ENCODE measurements at regions not wholly inside any gene's neighbourhood (a gene's known extent, or its start where the extent isn't known, plus 50 kb on each side); places are given as distances from the start of the nearest gene placed in this dataset.
A peak's percentile ranks its signal among the peaks of the same experiment; 100 is the strongest.

DNA sequence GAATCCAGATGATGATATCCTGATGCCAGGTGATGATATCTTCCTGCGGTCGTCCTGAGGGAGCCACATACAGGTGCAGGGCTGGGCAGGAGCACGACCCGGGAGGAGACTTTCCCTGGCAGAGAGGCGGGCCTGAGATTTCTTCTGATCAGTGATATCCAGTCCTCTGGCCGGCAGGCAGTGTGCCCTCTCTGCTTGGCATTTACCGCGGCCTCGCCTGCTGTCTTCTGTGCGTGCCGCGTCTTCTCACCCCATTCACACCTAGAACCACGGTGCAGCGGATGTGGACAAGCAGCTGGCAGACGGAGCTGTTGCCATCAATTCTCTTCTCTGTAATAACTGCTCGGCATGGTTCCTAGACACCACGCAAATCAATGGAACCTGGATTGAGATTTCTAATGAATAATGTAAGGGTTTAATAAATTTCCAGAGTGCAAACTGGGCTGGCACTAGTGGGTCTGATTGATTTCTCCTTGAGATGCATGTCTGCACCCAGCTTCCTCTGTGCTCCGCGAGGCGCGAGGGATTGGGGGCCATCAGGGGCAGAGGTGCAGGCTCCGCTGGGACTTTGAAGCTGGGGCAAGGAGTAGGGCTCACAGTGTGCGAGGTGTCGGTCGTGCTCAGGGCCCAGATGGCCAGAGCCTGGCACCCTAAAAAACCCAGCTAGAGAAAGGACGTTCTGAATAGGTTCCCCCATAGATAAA lies 208.9 kb upstream of the HDAC4 start:
- no peak for DNase-seq

DNA sequence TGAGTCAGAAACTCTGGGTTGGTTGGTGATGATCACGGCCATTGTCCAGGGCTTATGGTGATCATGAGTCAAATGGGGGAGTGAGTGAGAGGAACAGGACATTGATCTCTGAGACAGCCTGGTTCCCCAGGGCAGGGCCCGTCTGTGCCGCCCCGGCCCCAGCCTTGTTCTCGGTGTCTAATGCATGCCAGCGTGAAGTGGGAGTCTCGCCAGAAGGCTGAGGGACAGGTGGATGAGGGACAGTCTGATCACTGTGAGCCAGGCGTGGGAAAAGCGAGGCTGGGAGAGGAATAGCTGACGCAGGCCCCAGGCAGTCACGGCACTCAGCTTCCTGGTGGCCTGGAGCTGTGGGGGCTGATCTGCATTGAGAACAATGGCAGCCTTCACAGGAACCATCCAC lies 208.3 kb upstream of the HDAC4 start:
- no peak for DNase-seq

GRCh38 chr2:239608723-239609122 lies 207.9 kb upstream of the HDAC4 start:
- no peak for DNase-seq

- peak in 1 of 2 donors; percentile 37 for DNase-seq
Measured at GRCh38 chr2:239608260-239608659, 207.4 kb upstream of the HDAC4 start.

DNA sequence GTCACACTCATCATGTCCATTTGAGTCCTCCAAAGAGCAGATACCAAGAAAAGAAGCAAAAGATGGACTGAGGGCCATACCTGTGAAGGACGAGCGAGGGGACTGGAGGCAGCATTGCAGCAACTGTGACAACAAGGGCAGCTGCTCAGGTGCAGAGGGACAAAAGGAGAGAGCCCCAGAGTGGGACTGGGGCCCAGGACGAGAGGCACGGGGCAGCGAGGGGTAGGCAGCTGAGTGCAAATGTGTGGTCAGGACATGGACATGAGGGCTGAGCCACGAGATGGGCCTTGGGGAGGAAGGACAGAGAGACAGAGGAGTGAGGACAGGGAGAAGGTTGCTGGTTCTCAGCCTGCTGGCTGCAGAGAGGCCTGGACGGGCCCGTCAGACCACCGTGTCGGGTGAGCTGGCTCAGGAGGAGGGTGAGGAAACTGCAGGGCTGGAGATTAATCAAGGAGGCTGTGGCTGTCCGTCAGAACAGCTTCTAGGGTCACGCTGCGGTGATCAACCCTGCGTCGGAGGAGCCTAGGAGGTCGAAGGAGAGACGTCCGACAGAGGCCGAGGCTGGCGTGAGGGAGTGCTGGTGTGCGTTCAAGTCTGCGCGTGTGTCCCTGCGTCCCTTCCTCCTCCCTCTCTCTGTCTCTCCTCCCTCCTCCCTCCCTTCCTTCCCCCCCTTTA lies 206.8 kb upstream of the HDAC4 start:
- DNase-seq, result peak in 1 of 2 donors; percentile 27

- DNase-seq, result peak; percentile 24 to 43
Measured at GRCh38 chr2:239606741-239607516, 206.1 kb upstream of the HDAC4 start.

GRCh38 chr2:239605976-239606375 lies 205.2 kb upstream of the HDAC4 start:
- DNase-seq, result peak; percentile 96 to 97

DNA sequence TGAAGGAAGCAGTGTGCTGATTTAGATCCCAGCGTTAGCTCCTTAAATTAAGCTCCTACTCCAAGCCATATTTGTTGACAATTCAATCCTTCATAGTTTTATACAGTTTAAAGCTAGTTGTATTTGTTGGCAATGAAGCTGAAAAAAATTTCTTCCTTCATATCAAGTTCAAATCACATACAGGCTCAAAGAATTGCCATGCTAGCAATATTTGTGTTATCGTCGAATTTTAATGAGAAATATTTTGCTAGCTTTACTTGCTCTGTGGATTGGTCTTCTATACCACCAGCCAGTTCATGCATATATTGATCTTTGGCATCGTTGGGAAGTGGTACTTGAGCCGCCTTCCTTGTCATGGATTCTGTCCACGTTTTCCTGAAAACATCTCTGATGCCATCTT lies 204.6 kb upstream of the HDAC4 start:
- no peak for DNase-seq

GRCh38 chr2:239604861-239605260 lies 204.0 kb upstream of the HDAC4 start:
- no peak for DNase-seq

GRCh38 chr2:239603411-239604356 lies 202.9 kb upstream of the HDAC4 start:
- DNase-seq, result no peak

DNA sequence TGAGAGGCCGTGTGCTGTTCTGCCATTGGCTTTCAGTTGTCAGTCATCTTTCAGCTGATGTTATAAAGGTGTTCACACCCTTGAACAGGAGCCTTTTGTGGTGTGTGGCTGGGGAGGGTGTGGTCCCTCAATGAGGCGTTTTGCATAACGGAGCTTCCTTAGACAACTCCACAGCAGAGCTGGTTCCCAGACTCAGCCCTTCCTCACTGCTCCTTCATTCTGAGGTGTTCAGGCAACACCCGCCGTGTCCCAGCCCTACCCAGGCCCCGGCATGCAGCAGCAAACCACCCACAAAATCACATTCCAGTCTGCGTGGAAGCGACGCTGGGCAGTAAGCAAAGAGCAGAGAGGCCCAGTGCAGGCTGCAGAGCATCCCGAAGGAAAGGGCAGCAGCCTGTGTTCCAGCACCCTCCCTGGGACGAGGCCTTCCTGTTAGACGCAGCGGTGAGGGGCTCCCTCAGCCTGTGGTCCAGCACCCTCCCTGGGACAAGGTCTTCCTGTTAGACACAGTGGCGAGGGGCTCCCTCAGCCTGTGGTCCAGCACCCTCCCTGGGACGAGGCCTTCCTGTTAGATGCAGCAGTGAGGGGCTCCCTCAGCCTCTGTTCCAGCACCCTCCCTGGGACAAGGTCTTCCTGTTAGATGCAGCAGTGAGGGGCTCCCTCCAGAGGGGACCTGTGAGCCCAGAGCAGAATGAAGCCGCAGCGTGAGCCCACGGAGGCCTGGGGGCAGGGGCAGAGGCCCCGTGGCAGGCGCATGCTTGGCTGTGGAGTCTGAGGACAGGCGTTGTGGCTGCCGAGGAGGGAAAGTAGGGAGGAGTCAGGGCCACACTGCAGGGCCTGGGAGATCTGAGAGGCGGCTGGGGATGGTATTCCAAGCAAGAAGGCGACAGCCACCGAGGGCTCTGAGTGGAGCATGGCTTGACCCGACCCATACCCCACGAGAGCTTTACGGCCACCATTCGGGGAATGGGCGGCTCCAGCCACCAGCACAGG lies 201.8 kb upstream of the HDAC4 start:
- DNase-seq, result peak; percentile 17 to 49

DNA sequence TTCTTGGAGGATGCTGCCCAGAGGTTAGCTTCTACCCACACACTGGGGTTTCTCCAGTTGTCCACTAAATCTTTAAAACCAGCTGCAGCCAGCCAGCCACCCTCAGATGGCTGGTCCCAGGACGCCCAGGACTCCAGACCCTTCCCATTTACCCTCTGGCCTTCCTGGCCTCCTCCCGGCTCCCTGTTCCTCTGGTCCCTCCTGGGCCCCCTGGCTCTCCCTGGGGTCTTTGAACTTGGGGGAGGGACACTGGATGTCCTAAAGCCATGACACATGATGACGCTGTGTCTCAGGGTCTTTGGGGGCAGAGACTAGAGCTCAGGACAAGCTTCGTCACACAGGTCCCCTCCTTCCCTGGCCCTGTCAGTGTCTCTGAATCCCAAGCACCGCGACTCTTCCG lies 201.1 kb upstream of the HDAC4 start:
- DNase-seq, result no peak

DNA sequence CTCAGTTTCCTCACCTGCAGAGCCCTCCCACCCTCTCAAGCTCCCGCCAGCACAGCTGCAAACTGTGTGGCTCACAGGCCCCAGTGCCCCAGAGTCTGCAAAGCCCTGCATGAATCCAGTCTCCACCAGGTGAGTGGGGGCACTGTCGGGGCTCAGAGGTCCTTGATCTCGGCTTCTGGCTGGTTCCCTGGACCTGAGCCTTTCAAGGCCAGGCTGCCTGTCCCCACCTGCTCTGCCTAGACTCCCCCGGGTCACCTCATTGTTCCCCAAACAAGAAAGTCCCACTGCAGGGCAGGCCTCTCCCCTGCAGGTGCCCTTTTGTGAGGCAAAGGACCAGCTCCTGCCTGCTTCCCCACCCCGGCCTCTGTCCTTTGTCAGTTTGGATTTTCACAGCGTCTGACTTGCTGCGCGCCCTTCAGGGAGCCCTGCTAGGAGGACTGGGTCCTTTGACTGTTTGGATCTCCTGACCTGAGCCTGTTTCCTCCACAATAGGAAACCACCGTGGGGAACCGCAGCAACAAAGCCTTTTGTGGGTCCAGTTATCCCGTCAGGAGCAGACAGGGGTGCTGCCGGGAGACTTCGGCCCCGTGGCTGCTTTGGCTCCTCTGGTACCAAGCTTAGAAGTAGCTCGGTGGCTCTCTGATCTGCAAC lies 200.5 kb upstream of the HDAC4 start:
- no peak for DNase-seq

GRCh38 chr2:239600650-239601049 lies 199.8 kb upstream of the HDAC4 start:
- no peak for DNase-seq

DNA sequence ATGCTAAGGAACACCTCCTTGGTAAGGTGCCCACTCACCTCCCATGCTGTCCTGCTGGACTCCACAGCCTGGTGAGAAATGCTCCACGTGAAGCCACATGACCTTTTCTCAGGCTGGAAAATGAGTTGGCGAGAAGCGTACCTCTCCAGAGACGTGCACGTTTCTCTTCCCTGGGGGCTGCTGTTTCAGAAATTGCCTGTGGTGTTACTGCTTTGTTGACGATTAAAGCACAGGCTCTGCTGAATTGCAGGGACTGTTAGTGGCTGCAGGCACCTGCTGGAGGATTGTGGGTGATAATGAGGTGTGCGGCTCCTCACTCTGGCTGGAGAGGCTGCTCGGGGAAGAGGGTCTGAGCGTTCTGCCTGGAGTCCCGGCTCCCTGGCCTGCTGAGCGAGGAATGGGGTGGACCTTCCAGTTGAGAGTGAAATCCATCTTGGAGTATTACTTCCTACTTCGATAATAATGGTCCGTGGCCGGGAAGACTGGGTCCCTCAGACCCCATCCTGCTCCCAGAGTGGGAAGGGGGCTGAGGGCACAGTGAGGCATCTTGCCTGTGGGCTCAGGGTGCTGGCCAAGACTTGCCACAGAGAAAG lies 199.3 kb upstream of the HDAC4 start:
- DNase-seq, result no peak

GRCh38 chr2:239599299-239599698 lies 198.5 kb upstream of the HDAC4 start:
- no peak for DNase-seq

DNA sequence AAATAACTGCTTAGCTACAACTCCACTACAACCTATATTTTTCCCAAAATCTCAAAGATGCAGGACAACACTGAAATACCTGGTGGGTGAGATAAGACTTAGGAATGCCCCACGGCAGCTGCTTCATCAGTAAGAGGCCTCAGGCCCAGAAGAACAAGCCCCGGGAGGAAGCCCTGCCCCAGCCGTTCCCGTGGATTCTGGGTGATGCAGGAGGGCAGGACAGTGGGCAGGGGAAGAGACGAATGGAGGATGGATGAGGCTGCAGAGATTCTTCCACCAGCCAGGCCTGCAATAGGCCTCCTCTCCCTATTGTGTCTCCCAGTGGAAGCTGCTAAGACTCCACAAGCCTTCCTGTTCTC lies 197.9 kb upstream of the HDAC4 start:
- DNase-seq, result no peak

DNA sequence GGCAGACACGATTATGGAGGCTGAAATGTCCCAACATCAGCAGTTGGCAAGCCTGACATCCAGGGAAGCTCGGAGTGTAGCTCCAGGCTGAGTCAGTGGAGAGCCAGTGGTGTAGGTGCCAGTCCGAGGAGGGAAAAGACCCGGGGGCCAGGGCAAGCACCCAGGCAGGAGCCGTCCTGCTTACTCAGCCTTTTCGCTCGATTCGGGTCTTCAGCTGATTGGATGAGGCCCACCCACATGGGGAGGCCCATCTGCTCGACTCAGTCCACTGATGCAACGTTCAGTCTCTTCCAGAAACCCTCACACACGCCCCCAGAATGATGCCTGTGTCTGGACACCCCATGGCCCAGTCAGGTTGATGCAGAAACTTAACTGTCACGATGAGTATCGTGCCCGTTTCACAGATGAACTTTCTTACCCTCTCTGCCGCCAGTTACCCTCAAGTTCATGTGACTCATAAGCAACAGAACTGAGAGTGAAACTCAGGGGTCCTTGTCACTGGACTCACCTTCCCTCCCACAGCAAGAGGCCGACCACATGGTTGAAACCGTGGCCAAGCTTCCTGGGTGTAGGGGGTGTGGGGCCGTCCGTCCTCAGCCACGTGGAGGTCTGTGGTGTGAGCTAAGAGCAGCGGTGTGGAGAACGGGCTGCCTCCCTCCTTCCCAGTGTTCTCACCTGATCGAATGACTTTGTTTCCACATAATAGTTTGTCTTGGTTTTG lies 197.4 kb upstream of the HDAC4 start:
- no peak for DNase-seq

DNA sequence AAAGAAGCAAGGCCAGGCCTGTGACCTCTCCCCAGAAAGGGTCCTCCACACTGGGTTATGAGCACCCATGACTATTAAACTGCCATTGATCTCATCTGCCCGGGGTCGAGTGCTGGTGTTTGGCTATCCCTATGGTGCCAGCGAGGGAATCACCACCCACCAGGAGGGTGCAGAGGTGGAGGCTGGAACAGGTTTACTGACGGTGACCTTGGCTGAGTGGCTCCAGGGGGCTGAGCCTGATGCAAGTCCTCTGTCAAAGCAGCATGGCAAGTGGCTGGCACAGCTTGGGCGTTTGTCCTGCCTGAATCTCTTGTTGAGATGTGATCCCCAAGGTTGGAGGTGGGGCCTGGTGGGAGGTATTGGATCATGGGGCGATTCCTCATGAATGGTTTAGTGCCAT lies 196.4 kb upstream of the HDAC4 start:
- no peak for DNase-seq

DNA sequence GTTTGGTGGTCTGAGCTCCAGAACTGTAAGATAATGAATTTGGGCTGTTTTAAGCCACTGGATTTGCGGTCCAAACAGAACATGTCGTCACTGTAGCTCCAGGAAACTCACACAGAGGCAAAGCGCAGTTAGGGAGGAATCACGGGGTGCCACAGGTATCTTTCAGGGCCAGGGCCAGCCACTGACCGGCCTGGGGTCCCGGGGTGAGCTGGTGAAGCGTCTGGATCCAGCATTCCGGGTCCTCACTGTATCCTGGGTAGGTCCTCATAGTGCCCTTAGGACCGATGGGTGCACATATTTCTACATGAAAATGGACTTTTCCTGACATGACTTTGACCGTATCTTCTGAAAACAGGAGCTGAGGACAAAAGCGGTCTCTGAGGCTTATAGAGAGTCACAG lies 196.0 kb upstream of the HDAC4 start:
- DNase-seq, result no peak
